GM12874 (cell line): ENCODE measurements at regions not wholly inside any gene's neighbourhood (a gene's known extent, or its start where the extent isn't known, plus 50 kb on each side); places are given as distances from the start of the nearest gene placed in this dataset.

Experiments used
- CTCF ChIP-seq: IDR thresholded peaks from 2 replicates; pipeline ENCODE4 v1.5.1; 2011; ENCODE audit warnings: low read depth, mild to moderate bottlenecking, control low read depth, low read length, moderate library complexity; ENCODE audit not compliant: insufficient read depth

GRCh38 chr1:102776071-102776470 lies 332.3 kb downstream of the COL11A1 start:
- no peak for TF ChIP-seq CTCF

GRCh38 chr1:102772831-102773230 lies 335.5 kb downstream of the COL11A1 start:
- TF ChIP-seq CTCF = no peak

- no peak for TF ChIP-seq CTCF
Measured at GRCh38 chr1:102758418-102758817, 349.9 kb downstream of the COL11A1 start.

- no peak for TF ChIP-seq CTCF
Measured at GRCh38 chr1:102757363-102757762, 351.0 kb downstream of the COL11A1 start.

- TF ChIP-seq CTCF = no peak
Measured at GRCh38 chr1:102751111-102751510, 357.2 kb downstream of the COL11A1 start.

- TF ChIP-seq CTCF = no peak
Measured at GRCh38 chr1:102742426-102742825, 365.9 kb downstream of the COL11A1 start.

GRCh38 chr1:102733491-102734236 lies 374.7 kb downstream of the COL11A1 start:
- no peak for TF ChIP-seq CTCF
